MCF 10A (cell line): ENCODE measurements at regions not wholly inside any gene's neighbourhood (a gene's known extent, or its start where the extent isn't known, plus 50 kb on each side); places are given as distances from the start of the nearest gene placed in this dataset.

ENCODE experiments used
- BruUV-seq: library from RNA; stranded (reverse); fragments of 400-500 nt; replicated peaks from 2 replicates; lab custom pipeline; 2021; lab: Mats Ljungman, UMichigan
- CTCF ChIA-PET: fragments of 300-600 bp; sonication (Branson Sonifier 250); formaldehyde crosslinking; extraction: SDS; loops from one replicate; lab custom pipeline; 2021; ENCODE audit warnings: antibody characterized with exemption, inconsistent platforms; lab: Yijun Ruan, JAX
- POLR2A ChIA-PET: fragments of 300-600, 350-650 bp; sonication (Branson Sonifier 250); formaldehyde crosslinking; extraction: SDS; loops from one replicate; lab custom pipeline; 2020; ENCODE audit warnings: antibody characterized with exemption, inconsistent platforms; lab: Yijun Ruan, JAX
- DNase-seq: peaks from one replicate; pipeline ENCODE4 v3.0.0-alpha.2; 2018; ENCODE audit not compliant: unreplicated experiment
- H3K27ac Mint-ChIP-seq: one replicate; pipeline ENCODE4 v1.8.0; 2022; ENCODE audit warnings: mild to moderate bottlenecking, low read depth, mixed read lengths; ENCODE audit not compliant: unreplicated experiment
- H3K27me3 Mint-ChIP-seq: one replicate; pipeline ENCODE4 v1.8.0; 2022; ENCODE audit warnings: mixed read lengths; ENCODE audit not compliant: insufficient read depth, unreplicated experiment
- H3K36me3 Mint-ChIP-seq: one replicate; pipeline ENCODE4 v1.8.0; 2022; ENCODE audit warnings: mild to moderate bottlenecking, moderate library complexity, mixed read lengths; ENCODE audit not compliant: insufficient read depth, unreplicated experiment
- H3K4me1 Mint-ChIP-seq: one replicate; pipeline ENCODE4 v1.8.0; 2022; ENCODE audit warnings: mixed read lengths; ENCODE audit not compliant: insufficient read depth, unreplicated experiment
- H3K4me3 Mint-ChIP-seq: one replicate; pipeline ENCODE4 v1.8.0; 2022; ENCODE audit warnings: mild to moderate bottlenecking, moderate library complexity, mixed read lengths; ENCODE audit not compliant: unreplicated experiment
- H3K9me3 Mint-ChIP-seq: one replicate; pipeline ENCODE4 v1.8.0; 2022; ENCODE audit warnings: mixed read lengths; ENCODE audit not compliant: unreplicated experiment
- CTCF ChIP-seq: fragments of 200-600 bp; IDR thresholded peaks from one replicate; pipeline ENCODE4 v1.8.0; 2022; ENCODE audit warnings: antibody characterized with exemption, mild to moderate bottlenecking; ENCODE audit not compliant: unreplicated experiment
- intact Hi-C: fragments of 100-400 bp; cut with micrococcal nuclease; formaldehyde crosslinking; loops from 2 replicates; pipeline ENCODE4 v1.14.1; 2022

- TF ChIP-seq CTCF = no peak
- no peaks in the 10 kb centered on the region for H3K9me3 Mint-ChIP-seq
- no TSS peak for BruUV-seq
- ChIA-PET CTCF (no interaction called here), POLR2A (no interaction called here)
- H3K27ac Mint-ChIP-seq = no peak overlapping the region
- no peak for DNase-seq
- no peaks in the 10 kb centered on the region for H3K36me3 Mint-ChIP-seq
- no peak overlapping the region for H3K4me3 Mint-ChIP-seq
- intact Hi-C loops = no loop called here
- H3K4me1 Mint-ChIP-seq = peaks cover 5% of the 10 kb centered on the region
- peaks cover 10% of the 10 kb centered on the region for H3K27me3 Mint-ChIP-seq
Measured at GRCh38 chr13:94936633-94937032, 224.3 kb upstream of the SOX21 start.

- TF ChIP-seq CTCF = no peak
- peaks cover 20% of the 10 kb centered on the region for H3K27me3 Mint-ChIP-seq
- H3K4me3 Mint-ChIP-seq = no peak overlapping the region
- CTCF ChIA-PET = interaction anchor here (0.5 to 1.5 kb wide), 5 partner anchors 12 to 356 kb away, joined by 3 to 5 read pairs (median 3); no protein-coding TSS in a partner anchor
- intact Hi-C loops = no loop called here
- POLR2A ChIA-PET = interaction anchor here (0.8 kb wide), 1 partner anchor 11 kb away, joined by 3 read pairs; no protein-coding TSS in a partner anchor
- no peak for DNase-seq
- H3K27ac Mint-ChIP-seq = no peak overlapping the region
- no peaks in the 10 kb centered on the region for H3K36me3 Mint-ChIP-seq
- BruUV-seq = no TSS peak
- no peaks in the 10 kb centered on the region for H3K9me3 Mint-ChIP-seq
- H3K4me1 Mint-ChIP-seq = peaks cover 5% of the 10 kb centered on the region
Measured at GRCh38 chr13:94933936-94934335, 221.6 kb upstream of the SOX21 start.

- no peaks in the 10 kb centered on the region for H3K36me3 Mint-ChIP-seq
- POLR2A ChIA-PET = interaction anchor here (0.8 kb wide), 1 partner anchor 10 kb away, joined by 3 read pairs; no protein-coding TSS in a partner anchor
Measured at GRCh38 chr13:94933230-94933751, 220.9 kb upstream of the SOX21 start.

More at GRCh38 chr13:94933230-94933751, 220.9 kb upstream of the SOX21 start:
- CTCF ChIA-PET = interaction anchor here (0.5 to 1.5 kb wide), 4 partner anchors 16 to 355 kb away, joined by 3 to 4 read pairs (median 4); no protein-coding TSS in a partner anchor
- Mint-ChIP-seq H3K9me3 (no peaks in the 10 kb centered on the region), H3K27ac (no peak overlapping the region), H3K27me3 (peaks cover 17% of the 10 kb centered on the region), H3K4me3 (no peak overlapping the region), H3K4me1 (peaks cover 5% of the 10 kb centered on the region)
- intact Hi-C loops = no loop called here
- BruUV-seq = no TSS peak
- no peak for DNase-seq
- TF ChIP-seq CTCF = no peak
